ENCODE measurements at regions not wholly inside any gene's neighbourhood (a gene's known extent, or its start where the extent isn't known, plus 50 kb on each side); places are given as distances from the start of the nearest gene placed in this dataset.
"Not testable (repeated sequence)": the region's sequence is repeated elsewhere in the genome, so short reads cannot be mapped to it uniquely, and the experiment has no call there.

GRCh38 chr13:16201202-16201601 lies 2980.4 kb downstream of the TUBA3C start:
- DNase-seq; intact Hi-C loops (cut with micrococcal nuclease); H3K27me3 ChIP-seq (ENCODE audit: low read depth); H3K4me1 ChIP-seq; H3K27ac ChIP-seq (replicated peaks); H3K4me3 ChIP-seq; H3K36me3 ChIP-seq: not testable (repeated sequence)
- H3K9me3 ChIP-seq (replicated peaks), result peaks cover 30% of the 10 kb centered on the region

GRCh38 chr13:16160609-16161008 lies 3021.0 kb downstream of the TUBA3C start:
- not testable (repeated sequence) for H3K4me3 ChIP-seq

GRCh38 chr13:16158958-16159357 lies 3022.7 kb downstream of the TUBA3C start:
- DNase-seq; intact Hi-C loops (cut with micrococcal nuclease); H3K36me3 ChIP-seq; H3K4me3 ChIP-seq; H3K27ac ChIP-seq (replicated peaks); H3K27me3 ChIP-seq (ENCODE audit: low read depth); H3K4me1 ChIP-seq: not testable (repeated sequence)
- peaks cover 65% of the 10 kb centered on the region for H3K9me3 ChIP-seq (replicated peaks)

More at GRCh38 chr13:16160609-16161008, 3021.0 kb downstream of the TUBA3C start:
- H3K4me1 ChIP-seq; H3K27me3 ChIP-seq (ENCODE audit: low read depth); H3K36me3 ChIP-seq; intact Hi-C loops (cut with micrococcal nuclease); DNase-seq; H3K27ac ChIP-seq (replicated peaks): not testable (repeated sequence)
- H3K9me3 ChIP-seq (replicated peaks), result peaks cover 68% of the 10 kb centered on the region

GRCh38 chr13:16158016-16158415 lies 3023.6 kb downstream of the TUBA3C start:
- peaks cover 59% of the 10 kb centered on the region for H3K9me3 ChIP-seq (replicated peaks)
- H3K4me1 ChIP-seq; H3K4me3 ChIP-seq; H3K27me3 ChIP-seq (ENCODE audit: low read depth); intact Hi-C loops (cut with micrococcal nuclease); H3K27ac ChIP-seq (replicated peaks); H3K36me3 ChIP-seq: not testable (repeated sequence)
- peak; percentile 17 for DNase-seq

- H3K4me3 ChIP-seq; DNase-seq; intact Hi-C loops (cut with micrococcal nuclease); H3K27me3 ChIP-seq (ENCODE audit: low read depth); H3K27ac ChIP-seq (replicated peaks); H3K4me1 ChIP-seq; H3K36me3 ChIP-seq: not testable (repeated sequence)
- peaks cover 55% of the 10 kb centered on the region for H3K9me3 ChIP-seq (replicated peaks)
These were observed 3028.8 kb downstream of the TUBA3C start for GRCh38 chr13:16152849-16153248.

GRCh38 chr13:16151296-16151695 lies 3030.3 kb downstream of the TUBA3C start:
- H3K36me3 ChIP-seq; H3K4me3 ChIP-seq; H3K27me3 ChIP-seq (ENCODE audit: low read depth); intact Hi-C loops (cut with micrococcal nuclease); H3K27ac ChIP-seq (replicated peaks); H3K4me1 ChIP-seq; DNase-seq: not testable (repeated sequence)
- H3K9me3 ChIP-seq (replicated peaks), result peaks cover 55% of the 10 kb centered on the region

- H3K4me1 ChIP-seq; DNase-seq; H3K4me3 ChIP-seq; intact Hi-C loops (cut with micrococcal nuclease); H3K36me3 ChIP-seq; H3K27ac ChIP-seq (replicated peaks); H3K27me3 ChIP-seq (ENCODE audit: low read depth): not testable (repeated sequence)
- H3K9me3 ChIP-seq (replicated peaks), result peaks cover 67% of the 10 kb centered on the region
These were observed 3032.2 kb downstream of the TUBA3C start for GRCh38 chr13:16149415-16149814.

- H3K4me3 ChIP-seq; H3K36me3 ChIP-seq; H3K4me1 ChIP-seq; DNase-seq; intact Hi-C loops (cut with micrococcal nuclease); H3K27me3 ChIP-seq (ENCODE audit: low read depth); H3K27ac ChIP-seq (replicated peaks): not testable (repeated sequence)
- H3K9me3 ChIP-seq (replicated peaks), result peaks cover 59% of the 10 kb centered on the region
These were observed 3036.0 kb downstream of the TUBA3C start for GRCh38 chr13:16145652-16146051.

GRCh38 chr13:16141361-16141760 lies 3040.3 kb downstream of the TUBA3C start:
- DNase-seq; H3K4me3 ChIP-seq; intact Hi-C loops (cut with micrococcal nuclease); H3K36me3 ChIP-seq; H3K27me3 ChIP-seq (ENCODE audit: low read depth); H3K4me1 ChIP-seq; H3K27ac ChIP-seq (replicated peaks): not testable (repeated sequence)
- peaks cover 42% of the 10 kb centered on the region for H3K9me3 ChIP-seq (replicated peaks)

GRCh38 chr13:16136846-16137245 lies 3044.8 kb downstream of the TUBA3C start:
- H3K4me3 ChIP-seq; H3K27me3 ChIP-seq (ENCODE audit: low read depth); H3K27ac ChIP-seq (replicated peaks); intact Hi-C loops (cut with micrococcal nuclease); H3K36me3 ChIP-seq; H3K4me1 ChIP-seq; DNase-seq: not testable (repeated sequence)
- peaks cover 37% of the 10 kb centered on the region for H3K9me3 ChIP-seq (replicated peaks)

- DNase-seq; H3K27me3 ChIP-seq (ENCODE audit: low read depth); H3K27ac ChIP-seq (replicated peaks); H3K4me1 ChIP-seq; H3K36me3 ChIP-seq; intact Hi-C loops (cut with micrococcal nuclease); H3K4me3 ChIP-seq: not testable (repeated sequence)
- H3K9me3 ChIP-seq (replicated peaks), result peaks cover 38% of the 10 kb centered on the region
These were observed 3052.9 kb downstream of the TUBA3C start for GRCh38 chr13:16128675-16129074.

- H3K27ac ChIP-seq (replicated peaks); H3K36me3 ChIP-seq; H3K4me3 ChIP-seq; H3K4me1 ChIP-seq; DNase-seq; H3K27me3 ChIP-seq (ENCODE audit: low read depth); intact Hi-C loops (cut with micrococcal nuclease): not testable (repeated sequence)
- H3K9me3 ChIP-seq (replicated peaks), result peaks cover 41% of the 10 kb centered on the region
These were observed 3068.2 kb downstream of the TUBA3C start for GRCh38 chr13:16113391-16113790.
